GM12878 (cell line): ENCODE measurements at regions not wholly inside any gene's neighbourhood (a gene's known extent, or its start where the extent isn't known, plus 50 kb on each side); places are given as distances from the start of the nearest gene placed in this dataset.
A peak's percentile ranks its signal among the peaks of the same experiment; 100 is the strongest.

Source experiments
- BCL11A ChIP-seq: IDR thresholded peaks from 2 replicates; pipeline ENCODE4 v1.6.1; 2011; ENCODE audit warnings: low read depth, low read length
- BRCA1 ChIP-seq: IDR thresholded peaks from 2 replicates; pipeline ENCODE4 v1.6.1; 2011; ENCODE audit warnings: low read depth, low read length, improper control_type of control experiment
- CBX3 ChIP-seq: fragments of 200-600 bp; sonication (generic); IDR thresholded peaks from 2 replicates; pipeline ENCODE4 v1.6.1; 2016; ENCODE audit warnings: low read depth, borderline replicate concordance
- CREM ChIP-seq: IDR thresholded peaks from 2 replicates; pipeline ENCODE4 v1.6.1; 2014; ENCODE audit warnings: antibody characterized with exemption, low read depth
- EED ChIP-seq: sonication (generic); IDR thresholded peaks from 2 replicates; pipeline ENCODE4 v1.6.1; 2016; ENCODE audit warnings: antibody characterized with exemption, low read depth
- EP300 ChIP-seq, 2 experiments: fragments of 150-350 bp in 1 of 2; IDR thresholded peaks; 2 replicates each; pipeline ENCODE4 v1.6.1; 2011 to 2012; ENCODE audit warnings: low read depth in 2 of 2, low read length in 2 of 2, borderline replicate concordance in 1 of 2, improper control_type of control experiment in 1 of 2, inconsistent platforms in 1 of 2; ENCODE audit not compliant: control insufficient read depth in 1 of 2
- FOXK2 ChIP-seq: fragments of 450-650 bp; IDR thresholded peaks from 2 replicates; pipeline ENCODE4 v1.6.1; 2017; ENCODE audit warnings: mild to moderate bottlenecking, moderate library complexity
- LARP7 ChIP-seq: fragments of 450-650 bp; IDR thresholded peaks from 2 replicates; pipeline ENCODE4 v1.6.1; 2017; ENCODE audit warnings: mild to moderate bottlenecking
- MTA2 ChIP-seq: fragments of 450-650 bp; IDR thresholded peaks from 2 replicates; pipeline ENCODE4 v1.6.1; 2016; ENCODE audit warnings: low read depth, mild to moderate bottlenecking, moderate library complexity
- NFXL1 ChIP-seq: fragments of 450-650 bp; IDR thresholded peaks from 2 replicates; pipeline ENCODE4 v1.6.1; 2017; ENCODE audit warnings: antibody characterized with exemption, mild to moderate bottlenecking, borderline replicate concordance
- NRF1 ChIP-seq: conservative IDR thresholded peaks from 2 replicates; pipeline ENCODE4 v1.6.1; 2011; ENCODE audit warnings: mild to moderate bottlenecking, low read depth, low read length, improper control_type of control experiment
- PBX3 ChIP-seq: IDR thresholded peaks from 2 replicates; pipeline ENCODE4 v1.6.1; 2011; ENCODE audit warnings: mild to moderate bottlenecking, low read depth, low read length, moderate library complexity; ENCODE audit not compliant: insufficient replicate concordance
- PML ChIP-seq: IDR thresholded peaks from 2 replicates; pipeline ENCODE4 v1.6.1; 2012; ENCODE audit warnings: low read length, inconsistent platforms
- POLR2A ChIP-seq: IDR thresholded peaks from 2 replicates; pipeline ENCODE4 v1.6.1; 2011; ENCODE audit warnings: low read depth, mild to moderate bottlenecking, low read length
- RAD21 ChIP-seq: IDR thresholded peaks from 2 replicates; pipeline ENCODE4 v1.6.1; 2011; ENCODE audit warnings: mild to moderate bottlenecking, low read depth, low read length, moderate library complexity; ENCODE audit not compliant: insufficient read depth
- RBBP5 ChIP-seq: fragments of 200-600 bp; sonication (generic); conservative IDR thresholded peaks from 2 replicates; pipeline ENCODE4 v1.6.1; 2016
- RFX5 ChIP-seq: IDR thresholded peaks from 2 replicates; pipeline ENCODE4 v1.6.1; 2011; ENCODE audit warnings: low read depth, low read length, improper control_type of control experiment
- SIN3A ChIP-seq: IDR thresholded peaks from 2 replicates; pipeline ENCODE4 v1.6.1; 2012; ENCODE audit warnings: low read depth, low read length, improper control_type of control experiment
- SMAD1 ChIP-seq: fragments of 450-650 bp; IDR thresholded peaks from 2 replicates; pipeline ENCODE4 v1.6.1; 2018; ENCODE audit warnings: mild to moderate bottlenecking, low read depth; ENCODE audit not compliant: partially characterized antibody
- SMARCA5 ChIP-seq: fragments of 450-650 bp; IDR thresholded peaks from 2 replicates; pipeline ENCODE4 v1.6.1; 2017; ENCODE audit warnings: mild to moderate bottlenecking
- STAT3 ChIP-seq: IDR thresholded peaks from 2 replicates; pipeline ENCODE4 v1.6.1; 2011; ENCODE audit warnings: low read depth, low read length, improper control_type of control experiment
- TCF12 ChIP-seq: IDR thresholded peaks from 2 replicates; pipeline ENCODE4 v1.6.1; 2011; ENCODE audit warnings: low read depth, mild to moderate bottlenecking, low read length
- ZBED1 ChIP-seq: IDR thresholded peaks from 2 replicates; pipeline ENCODE4 v1.6.1; 2016; ENCODE audit warnings: borderline replicate concordance
- ZBTB33 ChIP-seq: fragments of 450-650 bp; IDR thresholded peaks from 2 replicates; pipeline ENCODE4 v1.6.1; 2017; ENCODE audit warnings: mild to moderate bottlenecking
- ZNF217 ChIP-seq: fragments of 450-650 bp; IDR thresholded peaks from 2 replicates; pipeline ENCODE4 v1.6.1; 2017; ENCODE audit warnings: antibody characterized with exemption, mild to moderate bottlenecking
- ZNF24 ChIP-seq: fragments of 450-650 bp; IDR thresholded peaks from 2 replicates; pipeline ENCODE4 v1.6.1; 2017; ENCODE audit warnings: antibody characterized with exemption, mild to moderate bottlenecking
- ZNF687 ChIP-seq: fragments of 450-650 bp; IDR thresholded peaks from 2 replicates; pipeline ENCODE4 v1.6.1; 2017; ENCODE audit warnings: mild to moderate bottlenecking, moderate library complexity
- ZSCAN29 ChIP-seq: fragments of 450-650 bp; IDR thresholded peaks from 2 replicates; pipeline ENCODE4 v1.6.1; 2017; ENCODE audit warnings: mild to moderate bottlenecking, moderate library complexity

GRCh38 chr12:76183459-76184186, 99.1 kb upstream of the NAP1L1 start (continued):
- TF ChIP-seq SMARCA5: no peak
- peak; percentile 100 for TF ChIP-seq EED
- no peak for TF ChIP-seq ZSCAN29
- no peak for TF ChIP-seq ZNF687
- TF ChIP-seq PML: peak; percentile 86
- no peak for TF ChIP-seq NRF1
- peak; percentile 96 for TF ChIP-seq BCL11A
- TF ChIP-seq ZBED1: peak; percentile 74; the same call in 1 of the 2 replicates
- TF ChIP-seq NFXL1: no peak
- peak; percentile 59; the same call in 1 of the 2 replicates for TF ChIP-seq TCF12
- TF ChIP-seq BRCA1: no peak
- no peak for TF ChIP-seq PBX3
- TF ChIP-seq LARP7: no peak
- no peak for TF ChIP-seq SMAD1
- no peak for TF ChIP-seq RFX5
- no peak for TF ChIP-seq SIN3A
- peak in 1 of 2 experiments; percentile 86; a peak in 1 of 4 replicates for TF ChIP-seq EP300 (IDR thresholded peaks at IDR 0.05; ENCODE audit: borderline replicate concordance in 1 of 2, control insufficient read depth in 1 of 2, low read depth in 2 of 2, low read length in 2 of 2)
- TF ChIP-seq MTA2: peak; percentile 81
- TF ChIP-seq CREM: peak; percentile 90
- no peak for TF ChIP-seq CBX3
- TF ChIP-seq RAD21: no peak
- no peak for TF ChIP-seq STAT3
- TF ChIP-seq ZBTB33: no peak
- TF ChIP-seq RBBP5: no peak
- TF ChIP-seq ZNF217: 0 out of 2 replicates have a peak, but pooled peaks have one; percentile 47
- peak; percentile 70; the same call in 1 of the 2 replicates for TF ChIP-seq ZNF24
- TF ChIP-seq FOXK2: no peak
- no peak for TF ChIP-seq POLR2A
